SW 1271 (cell line): ENCODE measurements at regions not wholly inside any gene's neighbourhood (a gene's known extent, or its start where the extent isn't known, plus 50 kb on each side); places are given as distances from the start of the nearest gene placed in this dataset.
A peak's percentile ranks its signal among the peaks of the same experiment; 100 is the strongest.

ENCODE experiments used
- DNase-seq, 2 experiments: peaks; one replicate each; lab custom pipeline; 2025; lab: John Stamatoyannopoulos, UW

- DNase-seq = no peak
These were observed 109.9 kb downstream of the AIPL1 start for GRCh38 chr17:6325051-6325450.

- DNase-seq = no peak
These were observed 111.1 kb downstream of the AIPL1 start for GRCh38 chr17:6323626-6324356.

GRCh38 chr17:6322316-6322715 is 112.6 kb downstream of the AIPL1 start:
- no peak for DNase-seq

- DNase-seq = no peak
These were observed 120.6 kb downstream of the AIPL1 start for GRCh38 chr17:6314311-6314710.

GRCh38 chr17:6313835-6314234 is 121.1 kb downstream of the AIPL1 start:
- DNase-seq = no peak

GRCh38 chr17:6306820-6307219 is 128.1 kb downstream of the AIPL1 start:
- no peak for DNase-seq

GRCh38 chr17:6305613-6306360 is 129.1 kb downstream of the AIPL1 start:
- no peak for DNase-seq

GRCh38 chr17:6304894-6305612 is 129.9 kb downstream of the AIPL1 start:
- no peak for DNase-seq

- no peak for DNase-seq
These were observed 131.3 kb downstream of the AIPL1 start for GRCh38 chr17:6303664-6304063.

GRCh38 chr17:6299275-6299674 is 135.6 kb downstream of the AIPL1 start:
- no peak for DNase-seq

GRCh38 chr17:6297960-6298359 is 137.0 kb downstream of the AIPL1 start:
- no peak for DNase-seq

GRCh38 chr17:6297119-6297518 is 137.8 kb downstream of the AIPL1 start:
- DNase-seq = no peak

GRCh38 chr17:6290488-6291196 is 144.3 kb downstream of the AIPL1 start:
- no peak for DNase-seq

GRCh38 chr17:6286233-6286632 is 148.7 kb downstream of the AIPL1 start:
- DNase-seq = no peak

GRCh38 chr17:6285486-6285885 is 149.4 kb downstream of the AIPL1 start:
- no peak for DNase-seq

GRCh38 chr17:6279659-6280058 is 155.3 kb downstream of the AIPL1 start:
- DNase-seq = peak in 1 of 2 experiments; percentile 28

GRCh38 chr17:6278376-6278775 is 156.5 kb downstream of the AIPL1 start:
- DNase-seq = no peak

GRCh38 chr17:6276711-6277110 is 158.2 kb downstream of the AIPL1 start:
- DNase-seq = no peak

- no peak for DNase-seq
These were observed 160.6 kb downstream of the AIPL1 start for GRCh38 chr17:6274310-6274709.

GRCh38 chr17:6269478-6269877 is 165.4 kb downstream of the AIPL1 start:
- no peak for DNase-seq

- no peak for DNase-seq
These were observed 173.5 kb downstream of the AIPL1 start for GRCh38 chr17:6261466-6261865.

GRCh38 chr17:6259899-6260298 is 175.0 kb downstream of the AIPL1 start:
- DNase-seq = no peak
